GM18867 (cell line): ENCODE measurements at regions not wholly inside any gene's neighbourhood (a gene's known extent, or its start where the extent isn't known, plus 50 kb on each side); places are given as distances from the start of the nearest gene placed in this dataset.
"Not testable (repeated sequence)": the region's sequence is repeated elsewhere in the genome, so short reads cannot be mapped to it uniquely, and the experiment has no call there.

Source experiments
- ATAC-seq: cut with Tn5 transposase; IDR thresholded peaks from one replicate; pipeline ENCODE4 v1.9.1; 2021; ENCODE audit warnings: mild to moderate bottlenecking, moderate library complexity; ENCODE audit not compliant: unreplicated experiment

DNA sequence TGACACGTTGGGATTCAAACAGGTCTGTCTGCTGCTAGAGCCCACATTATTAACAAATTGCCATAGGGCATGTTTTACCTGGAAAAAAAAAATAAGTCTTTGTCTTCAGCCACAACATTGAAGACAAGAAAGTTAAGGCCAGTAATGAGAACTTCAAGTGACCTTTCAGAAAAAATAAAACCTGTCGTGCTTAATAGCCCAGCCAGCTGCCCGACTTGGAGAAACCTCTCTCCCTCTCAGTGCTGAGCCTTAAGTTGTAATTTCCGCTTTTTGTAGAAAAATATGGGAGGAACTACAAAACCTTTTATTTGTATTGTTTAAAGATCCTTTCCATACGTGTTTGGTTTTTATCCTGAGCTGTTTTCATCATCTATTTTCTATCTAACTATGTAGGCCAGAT is 454.3 kb upstream of the SLITRK6 start:
- not testable (repeated sequence) for ATAC-seq

DNA sequence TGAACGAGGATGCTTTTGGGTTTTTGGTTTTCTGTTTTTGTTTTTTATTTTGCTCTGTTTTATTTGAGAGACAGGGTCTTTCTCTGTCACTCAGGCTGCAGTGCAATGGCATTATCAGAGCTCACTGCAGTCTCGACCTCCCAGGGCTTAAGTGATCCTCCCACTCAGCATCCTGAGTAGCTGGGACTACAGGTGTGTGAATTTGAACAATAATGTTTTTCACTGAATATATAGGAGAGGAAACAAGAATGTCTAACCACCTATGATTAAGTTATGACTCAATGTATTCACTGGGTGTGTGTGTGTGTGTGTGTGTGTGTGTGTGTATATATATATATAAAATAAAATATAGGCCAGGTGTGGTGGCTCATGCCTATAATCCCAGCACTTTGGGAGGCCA is 456.6 kb upstream of the SLITRK6 start:
- ATAC-seq: not testable (repeated sequence)

DNA sequence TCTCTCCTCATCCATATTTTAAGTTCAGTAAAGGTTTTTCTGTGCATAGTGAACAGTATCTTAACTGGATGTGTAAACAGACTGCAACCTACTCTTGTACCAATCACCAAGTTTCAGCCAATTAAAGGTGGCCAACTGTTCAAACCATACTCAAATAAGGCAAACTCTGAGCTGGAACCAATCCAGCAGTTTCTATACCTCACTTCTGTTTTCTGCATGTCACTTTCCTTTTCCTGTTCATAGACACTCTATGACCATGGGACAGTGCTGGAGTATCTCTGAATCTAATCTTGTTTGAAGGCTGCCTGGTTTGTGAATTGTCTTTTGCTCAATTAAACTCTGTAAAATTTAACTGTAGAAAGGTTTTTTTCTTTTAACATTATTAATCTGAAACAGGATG is 470.3 kb upstream of the SLITRK6 start:
- ATAC-seq: no peak

DNA sequence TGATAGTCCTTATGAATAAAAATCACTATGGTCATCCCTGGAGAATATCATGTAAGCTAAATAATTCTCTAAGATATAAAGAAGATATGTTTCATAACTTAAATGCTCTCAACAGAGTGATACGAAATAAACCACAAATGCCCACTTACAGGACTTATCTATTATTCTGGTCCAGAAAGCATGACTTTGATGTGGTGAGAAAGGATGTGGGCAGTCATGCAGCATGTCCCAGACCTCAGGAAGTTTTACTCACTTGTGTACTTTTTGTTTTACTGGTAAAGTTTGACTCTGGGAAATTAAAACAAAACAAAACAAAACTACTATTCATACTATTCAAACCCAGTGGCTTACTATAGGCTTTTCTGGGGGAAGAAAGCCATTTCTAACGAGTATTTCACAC is 483.2 kb upstream of the SLITRK6 start:
- ATAC-seq: no peak

DNA sequence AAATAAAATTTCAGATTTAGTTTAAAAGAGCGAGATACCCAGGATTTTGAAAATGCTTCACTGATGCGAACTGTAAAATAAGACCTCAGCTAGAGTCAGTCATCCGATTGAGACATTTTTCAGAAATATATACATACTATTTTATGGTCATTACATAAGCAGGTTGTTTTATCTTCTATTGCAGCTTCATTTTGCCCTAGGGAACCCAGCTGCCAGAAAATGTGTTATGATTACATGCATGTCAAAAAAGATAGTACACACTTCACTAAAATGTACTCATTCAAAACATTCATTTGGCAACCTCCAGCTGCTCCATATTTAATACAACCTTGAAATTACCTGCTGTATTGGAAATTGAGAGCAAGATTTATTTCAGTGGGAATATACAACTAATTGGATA is 483.8 kb upstream of the SLITRK6 start:
- no peak for ATAC-seq

DNA sequence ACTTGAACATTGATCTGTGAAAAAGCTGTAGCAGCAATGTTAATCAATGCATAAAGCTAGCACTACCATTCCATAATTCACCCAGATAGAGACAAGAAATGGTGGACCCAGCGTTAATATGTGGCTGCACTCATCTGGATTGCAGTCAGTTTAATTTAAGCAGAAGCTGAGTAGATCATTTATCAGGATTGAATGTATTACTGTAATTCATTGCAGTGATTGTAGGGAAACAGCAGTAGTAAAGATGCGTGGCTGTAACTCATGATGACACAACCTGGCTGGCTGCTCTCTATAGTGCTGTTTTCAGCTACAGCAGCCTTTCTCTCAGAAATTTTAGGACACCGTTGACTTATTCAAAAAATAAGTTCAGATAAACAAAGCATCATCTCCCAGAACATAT is 499.5 kb upstream of the SLITRK6 start:
- ATAC-seq: no peak

DNA sequence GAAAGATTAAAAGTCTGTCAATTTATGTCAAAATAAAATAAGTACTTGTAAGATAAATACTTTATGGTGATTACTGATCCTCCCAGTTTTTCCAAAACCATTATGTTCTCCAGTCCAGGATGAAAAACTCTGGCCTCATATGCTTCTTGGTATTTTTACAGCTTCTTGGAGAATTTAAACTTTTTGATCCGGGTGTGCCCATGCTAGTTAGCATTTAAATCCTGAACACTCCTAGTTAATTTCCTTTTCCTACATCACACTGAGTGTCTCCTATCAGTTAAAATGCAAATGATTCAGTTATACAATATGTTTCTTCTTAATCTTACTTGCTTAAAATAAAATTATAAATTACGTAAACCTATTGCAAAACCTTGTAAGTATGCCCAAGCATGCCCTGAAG is 499.9 kb upstream of the SLITRK6 start:
- ATAC-seq: no peak

DNA sequence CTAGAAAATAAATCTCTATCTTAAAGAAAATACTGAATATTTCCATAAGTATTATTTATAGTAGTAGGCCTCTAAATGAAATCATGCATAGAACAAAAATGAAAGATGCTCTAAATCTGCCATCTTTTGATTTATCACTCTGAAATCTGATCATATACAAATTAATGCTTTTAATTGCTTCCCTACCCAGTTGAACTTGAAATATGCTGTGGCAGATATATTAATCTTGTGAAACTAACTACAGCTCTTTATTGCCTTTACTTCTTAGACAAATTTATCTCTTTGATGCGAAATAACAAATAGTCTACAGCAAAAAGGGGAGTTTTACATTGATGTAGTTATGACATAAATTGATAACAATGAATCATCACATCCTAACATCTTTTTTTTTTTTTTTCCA is 510.7 kb upstream of the SLITRK6 start:
- ATAC-seq: no peak

DNA sequence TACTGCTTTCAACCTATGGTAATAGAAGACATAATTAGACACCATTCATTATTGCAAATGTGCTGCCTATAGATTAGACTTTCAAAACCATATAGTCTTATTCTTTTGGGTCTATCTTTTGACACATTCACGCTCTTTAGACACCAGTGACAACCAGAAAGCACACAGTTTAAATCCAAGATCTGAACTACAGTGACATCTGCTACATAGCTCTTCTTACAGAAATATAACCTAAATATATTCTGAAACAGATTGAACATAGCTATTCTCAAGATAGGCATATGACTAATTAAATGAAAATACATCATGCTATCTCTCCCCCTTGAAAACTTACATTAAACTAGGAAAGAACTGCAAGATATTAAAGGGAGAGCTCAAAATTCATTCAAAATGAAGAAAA is 514.2 kb upstream of the SLITRK6 start:
- no peak for ATAC-seq

DNA sequence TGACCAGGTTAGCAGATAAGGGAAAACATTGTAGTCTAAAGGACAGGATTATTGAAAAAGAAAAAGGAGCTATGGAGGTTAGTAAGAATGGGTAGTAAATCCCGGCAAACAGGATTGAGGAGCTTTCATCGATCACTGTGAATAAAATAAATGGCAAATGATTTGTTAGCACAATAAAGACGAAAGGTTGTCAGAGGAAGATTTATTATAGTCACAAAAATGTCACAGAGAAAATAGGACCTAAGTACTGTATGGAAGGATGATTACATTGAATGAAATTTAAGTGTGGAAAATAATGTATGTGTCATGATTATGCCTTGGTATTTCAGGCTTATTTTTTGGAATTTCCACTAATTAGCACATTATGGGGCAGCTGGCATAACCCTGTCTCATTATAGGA is 519.2 kb upstream of the SLITRK6 start:
- no peak for ATAC-seq

DNA sequence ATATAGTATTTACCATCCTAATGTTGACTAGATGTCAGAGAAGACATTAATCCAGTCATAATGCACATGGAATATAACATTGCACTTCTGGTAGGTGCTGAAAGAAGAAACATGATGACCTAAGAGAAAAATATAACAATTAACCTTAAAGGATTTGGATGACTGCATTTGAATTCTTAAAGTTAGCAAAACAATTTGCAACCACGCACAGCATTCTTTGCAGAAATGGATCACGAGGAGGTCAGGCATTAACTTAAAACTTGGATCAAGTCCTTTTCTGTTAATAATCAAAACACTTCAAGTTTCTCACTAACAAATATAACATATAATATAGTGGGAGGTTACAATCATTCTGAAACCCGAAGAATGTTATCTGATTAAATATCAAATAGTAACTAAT is 525.0 kb upstream of the SLITRK6 start:
- ATAC-seq: no peak

DNA sequence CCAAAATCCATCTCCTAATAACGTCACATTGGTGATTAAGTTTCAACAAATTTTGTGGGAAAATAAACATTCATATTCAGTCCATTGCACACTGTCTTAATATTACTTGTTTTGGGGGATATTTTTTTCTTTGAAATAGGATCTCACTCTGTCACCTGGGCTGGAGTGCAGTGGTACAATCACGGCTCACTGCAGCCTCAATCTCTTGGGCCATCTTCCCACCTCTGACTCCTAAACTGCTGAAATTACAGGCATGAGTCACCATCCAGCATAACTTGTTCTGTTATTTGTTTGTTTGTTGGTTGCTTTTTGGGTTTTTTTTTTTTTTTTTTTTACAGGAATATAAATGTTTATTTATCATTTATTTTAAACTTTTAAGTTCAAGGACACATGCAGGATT is 556.1 kb upstream of the SLITRK6 start:
- ATAC-seq: no peak

DNA sequence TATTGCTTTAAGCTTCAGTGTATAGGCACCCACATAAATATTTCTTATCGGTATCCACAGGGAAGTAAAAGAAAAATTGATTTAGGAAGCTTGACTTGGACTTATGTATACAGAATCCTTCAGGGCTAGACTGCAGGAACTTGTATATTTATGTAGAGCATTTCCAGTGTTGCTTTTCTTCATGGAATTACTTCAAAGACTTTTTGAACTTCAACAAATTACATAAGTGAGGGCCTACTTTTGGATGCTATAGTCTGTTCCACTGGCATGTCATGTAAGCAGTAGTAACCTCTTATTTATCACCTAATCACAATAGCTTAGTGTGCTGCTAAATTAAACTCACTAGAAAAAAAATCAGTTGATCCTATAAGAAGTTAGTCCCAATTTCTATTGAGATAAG is 557.9 kb upstream of the SLITRK6 start:
- ATAC-seq: no peak

DNA sequence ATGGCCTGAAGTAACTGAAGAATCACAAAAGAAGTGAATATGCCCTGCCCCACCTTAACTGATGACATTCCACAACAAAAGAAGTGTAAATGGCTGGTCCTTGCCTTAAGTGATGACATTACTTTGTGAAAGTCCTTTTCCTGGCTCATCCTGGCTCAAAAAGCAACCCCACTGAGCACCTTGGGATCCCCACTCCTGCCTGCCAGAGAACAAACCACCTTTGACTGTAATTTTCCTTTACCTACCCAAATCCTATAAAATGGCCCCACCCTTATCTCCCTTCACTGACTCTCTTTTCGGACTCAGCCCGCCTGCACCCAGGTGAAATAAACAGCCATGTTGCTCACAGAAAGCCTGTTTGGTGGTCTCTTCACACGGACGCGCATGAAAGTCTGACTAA is 564.5 kb upstream of the SLITRK6 start:
- ATAC-seq: not testable (repeated sequence)

DNA sequence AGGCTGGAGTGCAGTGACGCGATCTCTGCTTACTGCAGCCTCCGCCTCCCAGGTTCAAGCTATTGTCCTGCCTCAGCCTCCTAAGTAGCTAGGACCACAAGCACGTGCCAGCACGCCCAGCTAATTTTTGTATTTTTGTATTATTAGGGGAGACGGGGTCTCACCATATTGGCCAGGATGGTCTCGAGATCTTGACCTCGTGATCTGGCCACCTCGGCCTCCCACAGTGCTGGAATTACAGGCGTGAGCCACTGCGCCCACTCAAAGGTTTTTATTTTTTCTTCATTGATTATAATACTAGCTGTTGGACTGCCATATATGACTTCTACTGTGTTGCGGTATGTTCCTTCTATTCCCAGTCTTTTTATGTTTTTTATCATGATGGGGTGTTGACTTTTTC is 569.7 kb upstream of the SLITRK6 start:
- ATAC-seq: no peak

DNA sequence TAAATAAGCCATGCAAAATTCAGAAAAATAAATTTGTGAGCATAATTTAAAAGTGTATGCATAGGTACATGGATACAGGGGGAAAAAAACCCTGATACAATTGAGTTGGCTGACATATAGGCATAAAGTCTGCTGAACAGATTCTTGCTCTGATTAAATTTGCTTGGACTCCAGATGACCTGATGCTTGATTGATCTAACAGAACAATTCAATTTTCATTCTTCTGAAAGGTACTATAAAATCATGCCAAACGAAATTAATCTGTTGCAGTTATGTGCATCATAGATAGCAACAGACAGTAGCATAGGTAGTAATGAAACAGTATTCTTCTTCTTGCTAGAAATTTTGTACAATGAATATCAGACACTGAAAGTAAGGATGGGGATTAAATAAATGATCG is 578.2 kb upstream of the SLITRK6 start:
- ATAC-seq: no peak

DNA sequence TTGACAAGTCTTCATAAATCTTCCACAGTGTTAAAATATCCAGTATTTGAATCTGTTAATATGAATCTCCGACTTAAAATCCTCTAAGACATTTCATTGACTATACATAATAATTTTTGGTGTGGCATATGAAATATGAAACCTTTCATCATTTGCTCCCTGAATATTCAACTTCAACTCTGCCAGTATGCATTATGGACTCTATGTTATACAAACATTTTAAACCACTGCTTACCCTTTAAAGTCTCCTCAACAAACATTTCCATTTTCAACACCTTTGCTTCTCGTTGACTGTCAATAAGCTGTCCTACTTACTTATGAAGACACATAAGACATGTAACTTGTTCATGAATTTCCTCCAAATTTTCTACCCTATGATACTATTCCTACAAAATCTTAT is 579.4 kb upstream of the SLITRK6 start:
- ATAC-seq: no peak

DNA sequence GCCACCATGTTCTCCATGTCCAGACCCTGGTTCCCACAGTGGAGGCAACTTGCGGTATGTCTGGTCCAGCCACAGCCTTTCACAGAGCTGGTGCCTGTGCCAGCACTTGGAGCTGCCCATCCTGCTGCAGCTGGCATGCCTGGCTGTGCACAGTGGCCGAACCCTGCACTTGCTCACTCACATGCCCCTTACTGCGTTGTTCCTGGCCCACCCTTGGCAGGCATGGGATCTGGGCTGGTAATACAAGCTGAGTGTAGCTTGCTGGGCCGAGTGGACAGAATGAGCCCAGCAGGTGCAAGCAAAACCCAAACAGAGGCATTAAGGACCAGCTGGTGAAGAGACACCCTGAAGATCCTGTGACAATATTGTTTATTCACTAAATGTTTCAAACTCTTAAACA is 583.9 kb upstream of the SLITRK6 start:
- no peak for ATAC-seq

DNA sequence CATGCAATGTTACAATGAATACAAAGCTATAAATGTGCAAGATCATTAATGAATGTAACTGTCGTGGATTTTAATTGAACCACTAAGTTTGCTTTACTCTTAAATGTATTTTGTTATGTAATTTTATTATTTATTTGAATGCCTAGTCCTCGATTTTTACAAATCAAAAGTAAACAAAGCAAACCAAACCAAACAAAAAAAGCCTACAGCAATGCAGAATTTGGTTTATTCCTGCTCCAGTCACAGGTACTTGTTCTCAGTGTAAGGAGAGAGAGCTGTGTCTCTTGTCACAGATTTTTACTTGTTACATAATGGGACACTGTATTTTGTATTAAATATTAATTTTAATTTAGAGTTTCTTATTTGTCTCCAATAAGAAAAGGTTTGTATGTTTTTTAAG is 584.3 kb upstream of the SLITRK6 start:
- ATAC-seq: no peak

DNA sequence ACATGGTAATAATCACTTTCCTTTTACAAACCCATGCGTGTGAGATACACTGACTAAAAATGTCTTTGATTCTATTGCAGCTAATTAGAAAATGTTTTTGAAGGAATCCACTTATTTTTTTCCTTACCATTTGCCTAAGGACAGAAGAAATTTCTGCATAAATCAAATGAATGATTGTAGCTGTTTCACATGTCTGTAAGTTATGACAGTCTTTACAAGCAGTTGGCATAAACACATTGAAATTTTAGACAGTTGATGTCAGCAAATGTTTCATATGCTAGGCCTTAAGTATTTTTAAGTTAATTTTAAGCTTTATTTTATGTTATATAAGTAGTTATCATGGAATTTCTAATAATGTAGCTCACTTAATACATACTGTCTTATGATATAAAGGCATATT is 598.4 kb upstream of the SLITRK6 start:
- no peak for ATAC-seq

DNA sequence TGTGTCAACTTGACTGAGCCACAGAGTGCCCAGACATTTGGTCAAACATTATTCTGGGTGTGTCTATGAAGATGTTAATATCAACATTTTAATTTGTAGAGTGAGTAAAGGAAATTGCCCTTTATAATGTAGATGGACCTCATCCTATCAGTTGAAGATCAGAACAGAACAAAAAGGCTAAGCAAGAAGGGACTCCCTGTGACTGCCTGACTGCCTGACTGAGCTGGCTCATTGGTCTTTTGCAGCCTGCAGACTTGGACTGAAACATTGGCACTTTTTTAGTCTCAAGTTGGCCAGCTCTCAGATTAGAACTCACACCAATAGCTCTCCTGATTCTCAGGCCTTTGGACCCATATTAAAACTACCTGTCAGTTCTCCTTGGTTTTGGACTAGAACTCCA is 600.4 kb upstream of the SLITRK6 start:
- no peak for ATAC-seq

DNA sequence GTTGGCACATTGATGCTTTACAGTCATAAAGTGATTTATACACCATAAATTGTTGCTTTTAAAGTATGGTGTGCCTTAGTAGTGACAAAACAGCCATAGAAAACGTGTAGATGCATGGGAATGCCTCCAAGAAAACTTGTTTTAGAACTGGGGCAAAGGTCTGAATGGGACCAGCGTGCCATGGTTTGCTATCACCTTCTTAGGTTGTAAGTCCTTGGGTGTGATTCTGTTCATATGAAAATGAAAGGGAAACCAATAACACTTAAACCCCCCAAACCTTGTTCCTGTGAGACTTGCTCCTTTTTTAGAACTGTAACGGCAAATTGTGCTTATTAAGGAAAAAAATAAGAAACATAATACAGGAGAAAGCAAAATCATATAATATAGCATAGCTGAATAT is 603.3 kb upstream of the SLITRK6 start:
- ATAC-seq: no peak

DNA sequence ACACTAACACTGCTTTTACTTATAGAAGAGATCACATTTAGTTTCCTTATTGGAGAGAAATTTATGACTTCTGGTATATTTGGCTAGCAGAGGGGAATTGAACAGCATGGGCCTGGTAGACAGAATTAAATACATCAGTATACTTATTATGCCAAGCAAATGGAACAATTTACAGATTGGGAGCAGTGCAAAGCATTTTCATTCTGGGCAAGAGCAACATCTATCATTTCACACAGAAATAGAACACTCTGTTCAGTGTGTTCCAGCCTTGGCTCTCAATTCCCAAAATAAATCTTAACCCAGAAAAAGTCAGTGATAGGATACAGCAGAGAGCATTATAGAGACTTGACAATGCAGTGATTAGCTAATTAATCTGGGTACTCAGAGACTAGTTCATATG is 604.0 kb upstream of the SLITRK6 start:
- no peak for ATAC-seq
